Activated CD8-positive, alpha-beta memory T cell treated with anti-CD3 and anti-CD28 coated beads for 4 hours (primary cell): ENCODE measurements at regions not wholly inside any gene's neighbourhood (a gene's known extent, or its start where the extent isn't known, plus 50 kb on each side); places are given as distances from the start of the nearest gene placed in this dataset.

Experiments used
- DNase-seq, 2 donors: peaks; one replicate each; pipeline ENCODE4 v3.0.0-alpha.2; 2020; ENCODE audit warnings: low read depth in 2 of 2

- DNase-seq: no peak
These were observed 216.6 kb downstream of the SH3BP4 start for GRCh38 chr2:235168174-235168979.

GRCh38 chr2:235170016-235170415, 218.2 kb downstream of the SH3BP4 start:
- no peak for DNase-seq

- DNase-seq: no peak
These were observed 219.0 kb downstream of the SH3BP4 start for GRCh38 chr2:235170536-235171521.

- no peak for DNase-seq
These were observed 219.8 kb downstream of the SH3BP4 start for GRCh38 chr2:235171550-235172031.

GRCh38 chr2:235180642-235181041, 228.8 kb downstream of the SH3BP4 start:
- DNase-seq: no peak

GRCh38 chr2:235183786-235184185, 232.0 kb downstream of the SH3BP4 start:
- no peak for DNase-seq

GRCh38 chr2:235187806-235188205, 236.0 kb downstream of the SH3BP4 start:
- DNase-seq: no peak

- DNase-seq: no peak
These were observed 239.7 kb downstream of the SH3BP4 start for GRCh38 chr2:235191486-235191885.

GRCh38 chr2:235191978-235192377, 240.2 kb downstream of the SH3BP4 start:
- no peak for DNase-seq

GRCh38 chr2:235194351-235194750, 242.5 kb downstream of the SH3BP4 start:
- no peak for DNase-seq

GRCh38 chr2:235194836-235195235, 243.0 kb downstream of the SH3BP4 start:
- DNase-seq: no peak

- no peak for DNase-seq
These were observed 244.1 kb downstream of the SH3BP4 start for GRCh38 chr2:235195921-235196320.

GRCh38 chr2:235199128-235199527, 247.3 kb downstream of the SH3BP4 start:
- DNase-seq: no peak

GRCh38 chr2:235200216-235200615, 248.4 kb downstream of the SH3BP4 start:
- DNase-seq: no peak

GRCh38 chr2:235201756-235202155, 249.9 kb downstream of the SH3BP4 start:
- no peak for DNase-seq

- DNase-seq: no peak
These were observed 253.1 kb downstream of the SH3BP4 start for GRCh38 chr2:235204948-235205347.

GRCh38 chr2:235206399-235206798, 254.6 kb downstream of the SH3BP4 start:
- no peak for DNase-seq

GRCh38 chr2:235206980-235207579, 255.3 kb downstream of the SH3BP4 start:
- DNase-seq: no peak

- DNase-seq: no peak
These were observed 259.2 kb downstream of the SH3BP4 start for GRCh38 chr2:235211056-235211455.

GRCh38 chr2:235212501-235213158, 260.8 kb downstream of the SH3BP4 start:
- no peak for DNase-seq

- no peak for DNase-seq
These were observed 263.4 kb downstream of the SH3BP4 start for GRCh38 chr2:235215248-235215647.

GRCh38 chr2:235216901-235217300, 265.1 kb downstream of the SH3BP4 start:
- no peak for DNase-seq
